Glomerular visceral epithelial cell (primary cell): ENCODE measurements at regions not wholly inside any gene's neighbourhood (a gene's known extent, or its start where the extent isn't known, plus 50 kb on each side); places are given as distances from the start of the nearest gene placed in this dataset.

Experiments
- DNase-seq: peaks from one replicate; pipeline ENCODE4 v3.0.0-alpha.2; 2016; ENCODE audit errors: extremely low spot score

- no peak for DNase-seq
These were observed 470.6 kb upstream of the ARID1B start for GRCh38 chr6:156306531-156306930.

DNA sequence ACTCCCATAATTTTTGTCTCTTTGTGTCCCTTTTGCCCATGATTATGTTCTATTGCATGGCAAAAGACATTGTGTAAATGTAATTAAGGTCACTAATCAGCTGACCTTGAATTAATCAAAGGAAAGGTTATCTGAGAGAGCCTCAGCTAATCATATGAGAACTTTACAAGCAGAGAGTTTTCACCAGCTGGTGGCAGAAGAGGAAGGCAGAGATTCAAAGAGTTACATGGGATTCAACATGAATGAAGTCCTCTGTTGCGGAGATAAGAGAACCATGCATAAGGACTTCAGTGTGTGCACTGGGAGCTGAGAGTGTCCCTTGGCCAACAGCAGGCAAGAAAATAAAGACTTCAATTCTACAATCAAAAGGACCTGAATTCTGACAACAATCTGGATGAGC is 494.1 kb upstream of the ARID1B start:
- DNase-seq = no peak

DNA sequence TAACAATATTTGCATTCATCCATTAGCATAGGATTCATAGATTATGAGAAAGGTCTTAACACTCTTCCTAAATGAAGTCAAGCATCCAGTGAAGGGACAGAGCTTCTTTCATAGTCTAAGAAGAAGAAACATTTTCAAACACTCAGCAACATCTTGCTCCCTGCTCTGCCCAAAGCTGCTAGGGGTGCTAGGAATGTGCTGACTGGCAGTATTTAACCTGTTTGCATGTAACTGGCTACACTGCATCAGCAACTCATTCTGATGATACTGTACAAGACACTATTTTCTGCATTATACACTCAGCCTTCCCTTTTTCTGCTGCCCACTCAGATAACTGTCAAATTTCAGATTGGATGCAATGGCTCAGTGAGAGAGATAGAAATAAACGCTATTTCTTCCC is 495.1 kb upstream of the ARID1B start:
- DNase-seq = no peak

- no peak for DNase-seq
These were observed 495.9 kb upstream of the ARID1B start for GRCh38 chr6:156281266-156281665.

DNA sequence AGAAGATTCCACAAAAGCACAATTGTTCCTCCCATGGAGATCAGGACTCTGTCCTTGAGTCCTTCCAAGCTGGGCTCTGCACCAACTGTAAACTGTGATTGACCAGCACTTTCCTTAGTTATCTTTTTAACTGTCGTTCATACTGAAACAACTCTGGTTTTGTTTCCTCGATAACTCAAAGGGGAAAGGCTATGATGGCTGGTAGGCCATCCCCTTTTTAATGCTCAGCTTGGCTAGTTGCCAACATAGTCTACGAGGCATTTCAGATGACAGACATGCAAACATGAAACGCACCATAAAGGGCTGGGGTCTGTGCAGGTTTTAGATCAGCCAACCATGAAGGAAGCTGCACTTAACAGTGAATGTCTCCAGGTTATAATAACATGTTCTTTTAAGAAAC is 497.1 kb upstream of the ARID1B start:
- no peak for DNase-seq

DNA sequence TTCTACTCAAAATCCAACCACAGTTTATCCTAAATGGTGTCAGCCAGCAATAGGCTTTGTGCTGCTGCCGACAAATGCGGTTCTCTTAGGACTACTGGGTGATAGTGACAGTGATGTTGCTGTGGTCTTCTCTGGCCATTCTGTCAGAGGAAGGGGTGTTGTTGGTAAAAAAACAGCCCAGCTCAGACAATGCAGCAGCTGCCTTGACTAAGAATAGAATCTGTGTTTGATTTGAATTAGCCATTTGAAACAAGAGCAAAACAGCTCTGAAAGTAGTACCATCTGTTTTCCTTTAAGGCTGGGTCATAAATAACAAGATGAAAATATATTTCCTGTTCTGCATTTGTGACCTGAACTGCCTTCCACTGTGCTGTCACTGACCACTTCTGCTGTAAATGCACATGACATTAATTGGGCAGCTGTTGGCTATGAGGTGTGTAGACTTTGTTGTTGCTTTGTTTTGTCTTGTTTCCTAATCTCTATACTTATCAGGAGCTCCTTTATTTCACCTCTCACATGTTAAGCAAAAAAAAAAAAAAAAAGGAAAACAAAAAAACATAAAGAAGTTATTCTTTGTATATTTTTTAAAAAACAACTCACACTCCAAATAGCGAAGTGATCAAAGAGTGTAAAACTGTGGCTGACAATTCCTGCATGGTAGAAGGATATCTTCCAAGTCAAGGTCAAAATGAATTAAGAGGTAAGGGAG is 497.8 kb upstream of the ARID1B start:
- DNase-seq = no peak

DNA sequence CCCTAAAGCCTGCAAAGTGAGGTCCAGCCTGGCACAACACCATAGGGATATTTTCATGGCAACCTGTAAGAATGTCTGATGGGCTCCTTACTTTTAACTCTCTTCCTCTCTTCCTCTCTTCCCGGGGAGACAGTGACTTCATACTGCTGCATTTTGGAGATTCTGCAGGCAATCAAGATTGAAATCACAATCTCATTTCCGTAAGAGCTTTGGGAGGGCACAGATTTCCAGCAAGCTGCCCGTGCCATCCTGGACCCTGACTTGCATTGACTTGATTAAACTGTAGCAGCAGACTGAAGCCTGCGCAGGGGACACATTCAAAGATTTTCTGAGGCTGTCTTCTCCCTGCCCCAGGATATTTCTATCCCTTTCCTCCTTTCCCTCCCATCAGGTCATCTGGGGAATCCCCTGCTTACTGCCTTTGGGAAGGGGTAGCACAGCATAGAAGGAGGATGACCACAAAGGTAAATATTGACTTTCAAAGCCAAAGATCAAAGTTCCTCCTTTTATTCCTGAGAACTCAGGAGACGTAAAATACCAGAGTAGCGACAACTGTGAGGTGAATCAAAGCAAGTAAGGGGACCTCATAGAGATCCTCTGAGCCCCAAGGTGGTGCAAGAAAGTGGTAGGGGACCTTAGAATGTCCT is 504.0 kb upstream of the ARID1B start:
- no peak for DNase-seq

DNA sequence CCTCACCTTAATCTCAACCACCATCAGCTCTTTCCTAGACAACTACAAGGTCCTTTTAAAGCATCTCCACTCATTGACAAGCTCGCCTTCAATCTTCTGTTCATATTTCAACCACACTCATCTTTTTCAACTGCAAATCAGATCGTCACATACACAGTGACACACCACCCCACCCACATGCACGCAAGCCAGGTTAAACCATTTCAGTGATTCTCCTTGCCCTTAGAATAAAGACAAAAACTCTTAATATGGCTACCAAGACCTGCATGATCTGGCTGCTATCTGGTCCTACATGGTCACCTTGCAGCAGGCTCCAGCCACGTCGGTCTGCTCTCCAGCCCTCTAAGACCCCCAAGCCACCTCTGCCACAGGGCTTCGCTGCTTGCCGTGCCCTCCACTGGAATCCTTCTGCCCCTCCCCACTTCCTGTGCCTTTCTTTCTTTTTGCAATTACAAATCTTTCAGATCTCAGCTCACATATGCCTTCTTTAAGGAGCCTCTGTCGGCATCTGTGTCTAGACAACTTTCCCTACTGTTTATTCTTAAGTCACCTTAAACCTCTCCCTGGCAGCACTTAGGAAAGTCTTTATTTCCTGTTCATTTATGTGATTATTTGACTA is 507.3 kb upstream of the ARID1B start:
- DNase-seq = no peak

GRCh38 chr6:156268849-156269248 is 508.3 kb upstream of the ARID1B start:
- DNase-seq = no peak

DNA sequence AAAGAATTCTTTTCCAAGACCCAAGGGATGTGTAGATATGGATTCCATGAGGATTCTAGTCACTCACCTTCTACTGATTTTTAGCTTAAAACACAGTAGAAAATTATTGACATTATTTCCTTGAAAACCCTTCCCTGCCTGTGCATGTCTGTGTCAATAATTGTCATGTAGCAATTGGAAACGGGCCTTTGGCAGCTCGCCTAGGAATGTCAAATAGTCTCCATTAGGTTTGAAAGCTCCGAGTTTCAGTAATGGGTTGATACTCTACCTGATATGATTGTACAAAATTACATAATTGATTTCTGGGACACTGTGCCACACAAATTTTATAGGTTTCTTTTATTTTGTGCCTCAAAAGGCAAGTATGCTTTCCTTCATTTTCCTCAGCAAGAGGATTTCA is 515.2 kb upstream of the ARID1B start:
- no peak for DNase-seq

- DNase-seq = no peak
These were observed 516.4 kb upstream of the ARID1B start for GRCh38 chr6:156260815-156261214.

GRCh38 chr6:156258981-156259380 is 518.2 kb upstream of the ARID1B start:
- no peak for DNase-seq

GRCh38 chr6:156256161-156256560 is 521.0 kb upstream of the ARID1B start:
- no peak for DNase-seq

- DNase-seq = no peak
These were observed 522.9 kb upstream of the ARID1B start for GRCh38 chr6:156254240-156254639.

- peak; percentile 4 for DNase-seq
These were observed 526.6 kb upstream of the ARID1B start for GRCh38 chr6:156250593-156250992.

DNA sequence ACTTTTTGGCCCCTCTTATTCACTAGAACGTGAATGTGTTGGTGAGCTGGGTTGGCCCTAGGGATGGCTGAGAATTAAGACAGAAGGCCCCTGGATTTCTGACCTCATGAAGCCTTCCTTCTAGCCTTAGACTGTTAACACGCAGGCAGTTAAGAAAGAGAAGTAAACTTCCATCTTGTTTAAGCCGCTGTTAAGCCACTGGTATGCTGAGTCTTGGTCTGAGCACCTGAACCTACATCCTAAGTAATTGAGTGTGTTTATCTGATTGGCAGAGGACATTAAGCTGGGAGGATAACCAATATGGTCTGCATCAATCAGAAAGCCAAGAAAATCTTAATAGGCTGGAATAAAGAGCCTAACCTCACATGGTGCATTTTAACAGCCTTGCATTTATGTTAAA is 535.0 kb upstream of the ARID1B start:
- DNase-seq = no peak

- DNase-seq = no peak
These were observed 546.0 kb upstream of the ARID1B start for GRCh38 chr6:156231026-156231765.

DNA sequence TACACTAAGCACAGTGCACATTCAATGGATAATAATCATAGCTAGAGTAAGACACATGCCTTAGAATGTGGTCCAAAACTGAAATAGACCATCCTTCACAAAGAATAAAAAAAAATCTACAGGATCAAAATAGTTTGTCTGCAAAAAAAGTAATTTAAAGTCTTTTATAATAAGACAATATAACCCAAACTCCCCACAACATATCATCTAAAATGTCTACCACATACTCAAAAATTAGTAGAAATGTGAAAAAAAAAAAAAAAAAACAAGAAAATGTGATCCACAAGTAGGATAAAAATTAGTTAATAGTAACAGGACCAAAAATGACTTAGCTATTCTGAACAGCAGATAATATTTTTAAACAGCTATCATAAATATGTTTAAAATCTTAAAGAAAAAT is 557.2 kb upstream of the ARID1B start:
- no peak for DNase-seq

DNA sequence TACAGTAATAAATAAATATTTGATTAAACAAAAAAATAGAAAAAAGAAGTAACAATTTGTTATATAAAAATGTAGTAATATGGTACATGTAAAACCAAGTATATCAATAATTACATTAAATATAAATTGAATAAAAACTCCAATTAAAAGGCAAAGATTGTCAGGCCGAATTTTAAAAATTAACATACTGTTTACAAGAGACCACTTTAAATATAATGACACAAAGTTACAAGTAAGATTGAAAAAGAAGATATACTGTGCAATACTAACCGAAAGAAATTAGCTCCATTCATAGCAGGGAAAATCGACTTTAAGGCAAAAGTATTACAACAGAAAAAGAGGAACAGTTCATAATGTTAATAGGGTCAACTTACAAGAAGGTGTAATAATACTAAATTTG is 571.5 kb upstream of the ARID1B start:
- no peak for DNase-seq

- no peak for DNase-seq
These were observed 578.0 kb upstream of the ARID1B start for GRCh38 chr6:156199182-156199581.

GRCh38 chr6:156197513-156197912 is 579.7 kb upstream of the ARID1B start:
- DNase-seq = no peak

GRCh38 chr6:156194981-156195380 is 582.2 kb upstream of the ARID1B start:
- no peak for DNase-seq

GRCh38 chr6:156193381-156193780 is 583.8 kb upstream of the ARID1B start:
- DNase-seq = no peak
